Prostate gland (tissue), 2 donors: ENCODE measurements at regions not wholly inside any gene's neighbourhood (a gene's known extent, or its start where the extent isn't known, plus 50 kb on each side); places are given as distances from the start of the nearest gene placed in this dataset.

Source experiments
- POLR2A ChIP-seq: fragments of 450-650 bp; IDR thresholded peaks from one replicate; pipeline ENCODE4 v1.6.1; 2016; ENCODE audit warnings: antibody characterized with exemption, mild to moderate bottlenecking
- POLR2AphosphoS5 ChIP-seq: sonication (generic); formaldehyde crosslinking; IDR thresholded peaks from one replicate; pipeline ENCODE4 v1.6.1; 2017; ENCODE audit warnings: antibody characterized with exemption
- TF ChIP-seq, protein P1 (sequence below), 4 experiments: fragments of 200-600 bp in 2 of 4; fragments of 450-650 bp in 2 of 4; sonication (generic) in 2 of 4; IDR thresholded peaks; 1 replicate in 3 of 4; 2 replicates in 1 of 4; pipeline ENCODE4 v1.5.1; 2016 to 2019; ENCODE audit warnings: antibody characterized with exemption in 4 of 4, mild to moderate bottlenecking in 2 of 4, moderate library complexity in 2 of 4

GRCh38 chr7:42694894-42695507, 216.9 kb downstream of the C7orf25 start:
- TF ChIP-seq, protein P1, sequence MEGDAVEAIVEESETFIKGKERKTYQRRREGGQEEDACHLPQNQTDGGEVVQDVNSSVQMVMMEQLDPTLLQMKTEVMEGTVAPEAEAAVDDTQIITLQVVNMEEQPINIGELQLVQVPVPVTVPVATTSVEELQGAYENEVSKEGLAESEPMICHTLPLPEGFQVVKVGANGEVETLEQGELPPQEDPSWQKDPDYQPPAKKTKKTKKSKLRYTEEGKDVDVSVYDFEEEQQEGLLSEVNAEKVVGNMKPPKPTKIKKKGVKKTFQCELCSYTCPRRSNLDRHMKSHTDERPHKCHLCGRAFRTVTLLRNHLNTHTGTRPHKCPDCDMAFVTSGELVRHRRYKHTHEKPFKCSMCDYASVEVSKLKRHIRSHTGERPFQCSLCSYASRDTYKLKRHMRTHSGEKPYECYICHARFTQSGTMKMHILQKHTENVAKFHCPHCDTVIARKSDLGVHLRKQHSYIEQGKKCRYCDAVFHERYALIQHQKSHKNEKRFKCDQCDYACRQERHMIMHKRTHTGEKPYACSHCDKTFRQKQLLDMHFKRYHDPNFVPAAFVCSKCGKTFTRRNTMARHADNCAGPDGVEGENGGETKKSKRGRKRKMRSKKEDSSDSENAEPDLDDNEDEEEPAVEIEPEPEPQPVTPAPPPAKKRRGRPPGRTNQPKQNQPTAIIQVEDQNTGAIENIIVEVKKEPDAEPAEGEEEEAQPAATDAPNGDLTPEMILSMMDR (IDR thresholded peaks at IDR 0.05) = no peak
- peak; percentile 49 for TF ChIP-seq POLR2AphosphoS5
- TF ChIP-seq POLR2A = no peak
